ENCODE measurements at regions not wholly inside any gene's neighbourhood (a gene's known extent, or its start where the extent isn't known, plus 50 kb on each side); places are given as distances from the start of the nearest gene placed in this dataset.

DNA sequence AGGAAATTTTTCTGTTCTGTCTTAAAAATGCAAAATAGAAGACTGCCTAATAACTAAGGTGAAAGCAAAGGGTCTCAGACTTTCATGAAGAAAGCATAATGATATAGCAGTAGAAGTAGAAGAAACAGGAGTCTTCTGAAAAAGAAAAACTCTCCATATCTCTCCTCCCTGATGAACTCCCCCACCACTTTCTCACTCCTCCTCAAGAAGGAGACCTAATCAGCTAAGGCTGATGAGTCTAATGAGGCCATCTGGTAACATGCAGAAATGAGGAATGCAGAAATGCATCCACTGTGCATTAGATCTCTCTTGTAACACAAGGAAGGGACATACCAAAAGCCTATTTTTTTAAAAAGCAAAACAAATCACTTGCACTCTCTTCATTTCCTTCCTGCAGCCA lies 273.7 kb upstream of the UBE2E3 start:
- H3K27ac Mint-ChIP-seq: no peak overlapping the region
- intact Hi-C loops (cut with micrococcal nuclease): no loop called here
- ChIA-PET CTCF (no interaction called here), POLR2A (no interaction called here)
- H3K36me3 Mint-ChIP-seq: no peaks in the 10 kb centered on the region
- no peak overlapping the region for H3K4me3 Mint-ChIP-seq
- H3K27me3 ChIP-seq (ENCODE audit: control insufficient read depth in 2 of 2, insufficient read depth in 2 of 2, low read length in 2 of 2): no peaks in the 10 kb centered on the region
- H3K9me3 Mint-ChIP-seq: peaks cover 0 to 6% (median 0%) of the 10 kb centered on the region in 11 donors
- DNase-seq: no peak
- no peaks in the 10 kb centered on the region for H3K9me3 ChIP-seq (ENCODE audit: control insufficient read depth in 2 of 3, low read length in 3 of 3)
- no peaks in the 10 kb centered on the region for H3K36me3 ChIP-seq (ENCODE audit: control insufficient read depth in 2 of 3, insufficient read depth in 3 of 3, low read length in 3 of 3)
- ATAC-seq: no peak
- H3K27ac ChIP-seq (ENCODE audit: low read depth, low read length): no peak overlapping the region
- no peaks in the 10 kb centered on the region for H3K4me1 ChIP-seq (ENCODE audit: control insufficient read depth in 2 of 2, insufficient read depth in 2 of 2, low read length in 2 of 2)
- peaks cover 0 to 7% (median 4%) of the 10 kb centered on the region in 5 donors for H3K27me3 Mint-ChIP-seq
- H3K4me1 Mint-ChIP-seq: no peaks in the 10 kb centered on the region
- no peak overlapping the region for H3K4me3 ChIP-seq (ENCODE audit: low read length)

DNA sequence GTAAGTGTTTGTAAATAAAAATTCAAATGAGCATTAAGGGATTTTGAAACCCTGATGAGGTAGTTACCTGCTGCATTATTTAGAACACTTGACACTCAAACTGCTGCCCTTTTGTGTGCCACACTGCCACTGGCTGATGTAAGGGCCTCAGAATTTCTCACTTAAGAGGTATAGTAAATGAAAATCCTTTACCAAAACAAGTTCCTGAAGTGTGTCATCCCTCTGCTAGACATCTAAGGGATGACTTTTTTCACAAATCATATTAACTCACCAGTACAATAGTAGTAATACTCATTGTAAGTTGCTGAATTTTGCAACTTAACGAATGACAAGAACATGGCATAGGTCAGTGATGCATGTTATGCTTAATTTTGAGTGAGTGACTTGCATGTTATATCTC lies 274.9 kb upstream of the UBE2E3 start:
- H3K4me1 Mint-ChIP-seq: no peaks in the 10 kb centered on the region
- intact Hi-C loops (cut with micrococcal nuclease): no loop called here
- POLR2A ChIA-PET: no interaction called here
- ATAC-seq (no peak), DNase-seq (no peak)
- no peak overlapping the region for H3K27ac Mint-ChIP-seq
- no peak overlapping the region for H3K4me3 ChIP-seq (ENCODE audit: low read length)
- CTCF ChIA-PET: no interaction called here
- H3K27me3 ChIP-seq (ENCODE audit: control insufficient read depth in 2 of 2, insufficient read depth in 2 of 2, low read length in 2 of 2): no peaks in the 10 kb centered on the region
- no peaks in the 10 kb centered on the region for H3K36me3 ChIP-seq (ENCODE audit: control insufficient read depth in 2 of 3, insufficient read depth in 3 of 3, low read length in 3 of 3)
- H3K9me3 Mint-ChIP-seq: peaks cover 0 to 6% (median 0%) of the 10 kb centered on the region in 11 donors
- no peaks in the 10 kb centered on the region for H3K36me3 Mint-ChIP-seq
- H3K4me1 ChIP-seq (ENCODE audit: control insufficient read depth in 2 of 2, insufficient read depth in 2 of 2, low read length in 2 of 2): no peaks in the 10 kb centered on the region
- H3K27me3 Mint-ChIP-seq: peaks cover 0 to 7% (median 4%) of the 10 kb centered on the region in 5 donors
- H3K27ac ChIP-seq (ENCODE audit: low read depth, low read length): no peak overlapping the region
- no peak overlapping the region for H3K4me3 Mint-ChIP-seq
- no peaks in the 10 kb centered on the region for H3K9me3 ChIP-seq (ENCODE audit: control insufficient read depth in 2 of 3, low read length in 3 of 3)

DNA sequence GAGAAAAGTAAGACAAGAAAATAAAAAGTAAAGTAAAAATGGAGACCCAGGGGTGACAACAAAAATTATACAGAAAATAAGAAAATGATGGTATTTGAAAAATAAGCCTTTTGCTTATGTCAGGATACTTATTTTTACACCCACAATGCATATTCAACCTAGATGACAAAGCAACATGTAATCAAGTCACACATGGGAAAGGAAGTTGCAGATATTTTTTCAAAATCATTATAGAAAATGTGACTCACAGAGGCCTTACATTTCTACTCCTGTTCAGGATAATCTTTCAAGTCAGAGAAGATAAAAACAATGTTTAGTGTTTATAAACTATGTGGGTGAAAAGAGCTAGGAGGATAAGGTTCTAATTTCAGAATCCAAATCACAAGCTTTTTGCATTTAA lies 275.3 kb upstream of the UBE2E3 start:
- H3K36me3 Mint-ChIP-seq: no peaks in the 10 kb centered on the region
- peaks cover 0 to 7% (median 4%) of the 10 kb centered on the region in 5 donors for H3K27me3 Mint-ChIP-seq
- POLR2A ChIA-PET: no interaction called here
- no peaks in the 10 kb centered on the region for H3K36me3 ChIP-seq (ENCODE audit: control insufficient read depth in 2 of 3, insufficient read depth in 3 of 3, low read length in 3 of 3)
- H3K27ac Mint-ChIP-seq: no peak overlapping the region
- H3K4me1 Mint-ChIP-seq: no peaks in the 10 kb centered on the region
- intact Hi-C loops (cut with micrococcal nuclease): no loop called here
- no peak overlapping the region for H3K4me3 Mint-ChIP-seq
- no peaks in the 10 kb centered on the region for H3K9me3 ChIP-seq (ENCODE audit: control insufficient read depth in 2 of 3, low read length in 3 of 3)
- peaks cover 0 to 6% (median 0%) of the 10 kb centered on the region in 11 donors for H3K9me3 Mint-ChIP-seq
- no peak for DNase-seq
- H3K4me3 ChIP-seq (ENCODE audit: low read length): no peak overlapping the region
- H3K27ac ChIP-seq (ENCODE audit: low read depth, low read length): no peak overlapping the region
- no peaks in the 10 kb centered on the region for H3K4me1 ChIP-seq (ENCODE audit: control insufficient read depth in 2 of 2, insufficient read depth in 2 of 2, low read length in 2 of 2)
- ATAC-seq: no peak
- no peaks in the 10 kb centered on the region for H3K27me3 ChIP-seq (ENCODE audit: control insufficient read depth in 2 of 2, insufficient read depth in 2 of 2, low read length in 2 of 2)
- CTCF ChIA-PET: no interaction called here

DNA sequence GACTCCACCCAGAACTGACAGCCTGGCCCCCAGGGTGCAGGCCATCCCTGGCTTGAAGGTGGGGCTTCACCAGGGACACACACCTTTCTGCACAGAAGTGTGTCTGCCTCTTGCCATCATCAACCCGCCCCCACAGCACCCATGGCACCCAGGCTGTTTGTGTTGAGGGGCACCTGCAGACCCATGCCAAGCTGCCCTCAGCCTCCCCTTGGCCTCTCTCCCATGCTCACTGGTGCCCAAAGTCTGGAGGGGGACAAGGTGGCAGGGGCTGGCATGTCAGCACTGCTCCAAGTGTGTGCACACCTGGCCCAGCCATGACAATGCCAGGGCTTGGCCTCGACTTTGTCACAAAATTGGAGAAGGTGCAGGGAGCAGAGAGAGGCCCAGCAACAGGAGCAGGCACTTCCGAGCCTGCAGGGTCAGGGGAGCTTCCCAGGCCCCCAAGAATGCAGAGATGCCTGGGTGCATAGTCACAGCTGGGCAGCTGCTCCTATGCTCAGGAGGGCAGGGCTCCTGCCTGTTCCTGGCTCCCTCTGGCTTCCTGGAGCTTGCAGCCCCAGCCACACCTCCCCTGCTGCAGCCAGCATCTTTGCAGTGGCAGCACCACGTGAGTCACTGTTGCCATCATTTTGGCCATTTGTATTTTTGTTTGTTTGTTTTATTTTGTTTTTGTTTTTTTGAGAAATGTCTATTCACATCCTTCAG lies 280.6 kb upstream of the UBE2E3 start:
- no peaks in the 10 kb centered on the region for H3K36me3 Mint-ChIP-seq
- ChIA-PET POLR2A (no interaction called here), CTCF (no interaction called here)
- H3K4me1 Mint-ChIP-seq: no peaks in the 10 kb centered on the region
- Histone ChIP-seq H3K27ac (ENCODE audit: low read depth, low read length) (no peak overlapping the region), H3K9me3 (ENCODE audit: control insufficient read depth in 2 of 3, low read length in 3 of 3) (no peaks in the 10 kb centered on the region), H3K27me3 (ENCODE audit: control insufficient read depth in 2 of 2, insufficient read depth in 2 of 2, low read length in 2 of 2) (no peaks in the 10 kb centered on the region), H3K4me3 (ENCODE audit: low read length) (no peak overlapping the region), H3K36me3 (ENCODE audit: control insufficient read depth in 2 of 3, insufficient read depth in 3 of 3, low read length in 3 of 3) (no peaks in the 10 kb centered on the region), H3K4me1 (ENCODE audit: control insufficient read depth in 2 of 2, insufficient read depth in 2 of 2, low read length in 2 of 2) (no peaks in the 10 kb centered on the region)
- DNase-seq (no peak), ATAC-seq (no peak)
- intact Hi-C loops (cut with micrococcal nuclease): no loop called here
- no peak overlapping the region for H3K27ac Mint-ChIP-seq
- H3K27me3 Mint-ChIP-seq: peaks cover 0 to 4% (median 2%) of the 10 kb centered on the region in 5 donors
- H3K4me3 Mint-ChIP-seq: no peak overlapping the region
- H3K9me3 Mint-ChIP-seq: peaks cover 0 to 3% (median 0%) of the 10 kb centered on the region in 11 donors

DNA sequence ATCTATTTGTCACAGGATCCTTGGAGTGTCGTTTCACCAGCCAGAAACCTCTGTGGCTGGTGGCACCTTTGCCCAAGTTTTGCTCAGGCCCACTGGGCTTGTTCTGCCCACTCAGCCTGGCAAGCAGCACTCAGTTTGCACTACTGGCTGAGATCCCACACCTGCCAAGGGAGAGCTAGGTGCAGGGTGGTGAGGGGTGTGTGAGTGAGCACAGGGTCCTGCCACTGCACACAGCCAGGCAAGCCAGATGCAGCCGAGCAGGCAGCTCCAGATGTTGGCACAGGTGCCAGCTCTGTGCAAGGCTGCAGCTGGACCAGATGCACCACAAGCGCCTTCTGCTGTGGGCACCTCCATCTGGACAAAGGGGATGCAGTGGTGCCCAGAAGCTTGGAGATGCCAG lies 281.7 kb upstream of the UBE2E3 start:
- H3K4me3 ChIP-seq (ENCODE audit: low read length): no peak overlapping the region
- ChIA-PET CTCF (no interaction called here), POLR2A (no interaction called here)
- DNase-seq (no peak), ATAC-seq (no peak)
- H3K4me1 Mint-ChIP-seq: no peaks in the 10 kb centered on the region
- H3K27me3 Mint-ChIP-seq: peaks cover 0 to 4% (median 0%) of the 10 kb centered on the region in 5 donors
- H3K9me3 Mint-ChIP-seq: no peaks in the 10 kb centered on the region
- H3K27ac ChIP-seq (ENCODE audit: low read depth, low read length): no peak overlapping the region
- H3K4me1 ChIP-seq (ENCODE audit: control insufficient read depth in 2 of 2, insufficient read depth in 2 of 2, low read length in 2 of 2): no peaks in the 10 kb centered on the region
- no peak overlapping the region for H3K27ac Mint-ChIP-seq
- H3K36me3 ChIP-seq (ENCODE audit: control insufficient read depth in 2 of 3, insufficient read depth in 3 of 3, low read length in 3 of 3): no peaks in the 10 kb centered on the region
- H3K36me3 Mint-ChIP-seq: no peaks in the 10 kb centered on the region
- intact Hi-C loops (cut with micrococcal nuclease): no loop called here
- no peaks in the 10 kb centered on the region for H3K27me3 ChIP-seq (ENCODE audit: control insufficient read depth in 2 of 2, insufficient read depth in 2 of 2, low read length in 2 of 2)
- no peak overlapping the region for H3K4me3 Mint-ChIP-seq
- no peaks in the 10 kb centered on the region for H3K9me3 ChIP-seq (ENCODE audit: control insufficient read depth in 2 of 3, low read length in 3 of 3)

DNA sequence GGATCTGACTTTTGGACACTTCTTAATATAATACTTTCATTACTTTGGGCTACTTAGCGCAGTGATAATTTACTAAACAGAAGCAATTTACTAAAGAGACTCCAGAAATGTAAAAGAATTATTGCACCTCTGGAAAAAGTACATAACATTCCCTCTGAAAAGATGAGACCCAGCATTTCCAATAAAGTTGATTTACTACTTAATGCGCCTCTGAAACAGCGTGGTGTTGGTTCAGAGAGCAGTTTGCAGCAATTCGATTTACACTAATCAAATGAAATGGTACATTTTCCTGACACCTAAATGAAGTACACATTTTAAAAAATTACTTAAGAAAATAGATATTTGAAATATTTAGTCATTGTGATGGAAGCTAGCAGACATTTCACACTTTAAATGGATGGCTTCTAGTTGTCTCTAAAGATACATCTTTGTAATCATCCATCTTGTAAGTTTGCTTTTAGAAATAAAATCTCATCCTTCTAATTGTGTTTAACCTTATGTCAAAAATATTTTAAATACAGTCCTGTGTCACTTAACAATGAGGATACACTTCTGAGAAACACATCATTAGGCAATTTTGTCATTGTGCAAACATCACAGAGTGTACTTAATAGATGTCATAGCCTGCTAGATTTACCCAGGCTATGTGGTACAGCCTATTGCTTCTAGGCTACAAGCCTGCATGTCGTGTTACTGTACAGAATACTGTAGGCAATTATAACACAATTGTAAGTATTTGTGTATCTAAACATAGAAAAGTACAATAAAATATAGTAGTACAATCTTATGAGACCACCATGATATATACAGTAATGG lies 284.6 kb upstream of the UBE2E3 start:
- no peaks in the 10 kb centered on the region for H3K9me3 Mint-ChIP-seq
- Histone ChIP-seq H3K4me3 (ENCODE audit: low read length) (no peak overlapping the region), H3K9me3 (ENCODE audit: control insufficient read depth in 2 of 3, low read length in 3 of 3) (no peaks in the 10 kb centered on the region), H3K27me3 (ENCODE audit: control insufficient read depth in 2 of 2, insufficient read depth in 2 of 2, low read length in 2 of 2) (no peaks in the 10 kb centered on the region), H3K27ac (ENCODE audit: low read depth, low read length) (no peak overlapping the region), H3K36me3 (ENCODE audit: control insufficient read depth in 2 of 3, insufficient read depth in 3 of 3, low read length in 3 of 3) (no peaks in the 10 kb centered on the region), H3K4me1 (ENCODE audit: control insufficient read depth in 2 of 2, insufficient read depth in 2 of 2, low read length in 2 of 2) (no peaks in the 10 kb centered on the region)
- H3K36me3 Mint-ChIP-seq: no peaks in the 10 kb centered on the region
- no peak overlapping the region for H3K27ac Mint-ChIP-seq
- H3K4me3 Mint-ChIP-seq: no peak overlapping the region
- POLR2A ChIA-PET: no interaction called here
- ATAC-seq: no peak
- no peaks in the 10 kb centered on the region for H3K4me1 Mint-ChIP-seq
- H3K27me3 Mint-ChIP-seq: peaks cover 0 to 4% (median under 1%) of the 10 kb centered on the region in 5 donors
- CTCF ChIA-PET: no interaction called here
- no peak for DNase-seq
- intact Hi-C loops (cut with micrococcal nuclease): no loop called here

Data from naive thymus-derived CD4-positive, alpha-beta T cell (primary cell).